GM23338 (cell line): ENCODE measurements at regions not wholly inside any gene's neighbourhood (a gene's known extent, or its start where the extent isn't known, plus 50 kb on each side); places are given as distances from the start of the nearest gene placed in this dataset.

Experiments used
- ATAC-seq: fragments of 200-7000 bp; cut with Tn5 transposase; 3 replicates; pipeline ENCODE4 v1.9.1; 2020
- DNase-seq: peaks from one replicate; pipeline ENCODE4 v3.0.0-alpha.2; 2015; ENCODE audit warnings: low spot score
- H2AFZ ChIP-seq: fragments of 200-600 bp; sonication (generic); 2 replicates; pipeline ENCODE4 v1.8.0; 2016; ENCODE audit warnings: antibody characterized with exemption, mild to moderate bottlenecking, moderate library complexity
- H3F3A ChIP-seq: fragments of 200-600 bp; sonication (generic); replicated peaks from 2 replicates; pipeline ENCODE4 v1.8.0; 2017; ENCODE audit warnings: antibody characterized with exemption, mixed run types, low read depth
- H3K27ac ChIP-seq: fragments of 200-600 bp; sonication (generic); 2 replicates; pipeline ENCODE4 v1.6.1; 2016; ENCODE audit warnings: low read depth
- H3K27me3 ChIP-seq: fragments of 200-600 bp; sonication (generic); 2 replicates; pipeline ENCODE4 v1.8.0; 2016; ENCODE audit warnings: mild to moderate bottlenecking, mixed run types, moderate library complexity; ENCODE audit not compliant: insufficient read depth
- H3K36me3 ChIP-seq: fragments of 200-600 bp; sonication (generic); 2 replicates; pipeline ENCODE4 v1.8.0; 2016; ENCODE audit warnings: mild to moderate bottlenecking; ENCODE audit not compliant: insufficient read depth
- H3K4me1 ChIP-seq: fragments of 200-600 bp; sonication (generic); 2 replicates; pipeline ENCODE4 v1.8.0; 2016; ENCODE audit warnings: mild to moderate bottlenecking, moderate library complexity; ENCODE audit not compliant: insufficient read depth
- H3K4me2 ChIP-seq: fragments of 200-600 bp; sonication (generic); 2 replicates; pipeline ENCODE4 v1.7.1; 2017; ENCODE audit warnings: mixed run types
- H3K4me3 ChIP-seq: fragments of 200-600 bp; sonication (generic); 2 replicates; pipeline ENCODE4 v1.6.1; 2016; ENCODE audit warnings: mixed run types
- H3K79me2 ChIP-seq: fragments of 200-600 bp; sonication (generic); replicated peaks from 2 replicates; pipeline ENCODE4 v1.8.0; 2017; ENCODE audit warnings: mild to moderate bottlenecking; ENCODE audit not compliant: insufficient read depth
- H3K9me2 ChIP-seq: fragments of 200-600 bp; sonication (generic); 2 replicates; pipeline ENCODE4 v1.8.0; 2017; ENCODE audit not compliant: insufficient read depth
- H4K20me1 ChIP-seq: fragments of 200-600 bp; sonication (generic); replicated peaks from 2 replicates; pipeline ENCODE4 v1.8.0; 2017; ENCODE audit warnings: mild to moderate bottlenecking; ENCODE audit not compliant: insufficient read depth
- H3K27ac Mint-ChIP-seq: 2 replicates; pipeline ENCODE4 v1.8.0; 2020; ENCODE audit warnings: inconsistent platforms, mild to moderate bottlenecking, moderate library complexity, mixed read lengths
- H3K27me3 Mint-ChIP-seq: 3 replicates; pipeline ENCODE4 v1.8.0; 2022; ENCODE audit warnings: low read depth, mild to moderate bottlenecking, moderate library complexity, mixed read lengths, inconsistent platforms; ENCODE audit not compliant: insufficient read depth, poor library complexity
- H3K36me3 Mint-ChIP-seq: 3 replicates; pipeline ENCODE4 v1.8.0; 2021; ENCODE audit warnings: low read depth, mild to moderate bottlenecking, inconsistent platforms, moderate library complexity, mixed read lengths
- H3K4me1 Mint-ChIP-seq: 3 replicates; pipeline ENCODE4 v1.8.0; 2020; ENCODE audit warnings: mild to moderate bottlenecking, inconsistent platforms, mixed read lengths
- H3K4me3 Mint-ChIP-seq: 3 replicates; pipeline ENCODE4 v1.8.0; 2021; ENCODE audit warnings: moderate library complexity, mild to moderate bottlenecking, inconsistent platforms, mixed read lengths
- H3K9me3 Mint-ChIP-seq: 3 replicates; pipeline ENCODE4 v1.8.0; 2020; ENCODE audit warnings: moderate library complexity, mild to moderate bottlenecking, inconsistent platforms, mixed read lengths
- CREB1 ChIP-seq: fragments of 250-450 bp; sonication (Bioruptor Pico); IDR thresholded peaks from 2 replicates; pipeline ENCODE4 v1.5.0; 2020; ENCODE audit warnings: low read depth, mild to moderate bottlenecking, moderate library complexity
- CTCF ChIP-seq, 2 experiments: fragments of 200-600 bp in 1 of 2; sonication (generic) in 1 of 2; conservative IDR thresholded peaks; 2 replicates each; pipeline versions ENCODE4 v1.5.1 to v1.6.1; 2016 to 2017; ENCODE audit warnings: antibody characterized with exemption in 2 of 2, low read depth in 2 of 2, mild to moderate bottlenecking in 2 of 2, moderate library complexity in 1 of 2
- ETS1 ChIP-seq: IDR thresholded peaks from 2 replicates; pipeline ENCODE4 v1.6.1; 2016; ENCODE audit warnings: antibody characterized with exemption
- EZH2 ChIP-seq: fragments of 200-600 bp; sonication (generic); IDR thresholded peaks from one replicate; pipeline ENCODE4 v1.8.0; 2017; ENCODE audit warnings: antibody characterized with exemption, mild to moderate bottlenecking, low read depth; ENCODE audit not compliant: unreplicated experiment
- EZH2phosphoT487 ChIP-seq: fragments of 200-600 bp; sonication (generic); IDR thresholded peaks from one replicate; pipeline ENCODE4 v1.8.1; 2018; ENCODE audit warnings: antibody characterized with exemption; ENCODE audit not compliant: unreplicated experiment
- JUNB ChIP-seq: IDR thresholded peaks from one replicate; pipeline ENCODE4 v1.6.1; 2016; ENCODE audit warnings: antibody characterized with exemption; ENCODE audit not compliant: unreplicated experiment
- NANOG ChIP-seq: IDR thresholded peaks from 2 replicates; pipeline ENCODE4 v1.6.1; 2016; ENCODE audit warnings: antibody characterized with exemption, borderline replicate concordance
- POLR2AphosphoS5 ChIP-seq: IDR thresholded peaks from 2 replicates; pipeline ENCODE4 v1.6.1; 2016; ENCODE audit warnings: antibody characterized with exemption, low read depth
- STAT1 ChIP-seq: IDR thresholded peaks from one replicate; pipeline ENCODE4 v1.6.1; 2016; ENCODE audit warnings: antibody characterized with exemption; ENCODE audit not compliant: unreplicated experiment
- ZNF114 ChIP-seq: fragments of 250-450 bp; sonication (Bioruptor Pico); IDR thresholded peaks from 2 replicates; pipeline ENCODE4 v1.5.0; 2020; ENCODE audit warnings: mild to moderate bottlenecking, moderate library complexity
- ZNF331 ChIP-seq: fragments of 250-450 bp; sonication (Bioruptor Pico); IDR thresholded peaks from 2 replicates; pipeline ENCODE4 v1.5.0; 2020; ENCODE audit warnings: low read depth, mild to moderate bottlenecking, moderate library complexity
- ZNF462 ChIP-seq: fragments of 250-450 bp; sonication (Bioruptor Pico); IDR thresholded peaks from 2 replicates; pipeline ENCODE4 v1.5.0; 2020; ENCODE audit warnings: mild to moderate bottlenecking, moderate library complexity

GRCh38 chr4:114494246-114494803 lies 104.3 kb upstream of the UGT8 start (continued):
- TF ChIP-seq STAT1 (no peak), CTCF (conservative IDR thresholded peaks at IDR 0.05; ENCODE audit: low read depth in 2 of 2) (no peak), JUNB (no peak), CREB1 (peak; percentile 16; the same call in 1 of the 2 replicates), EZH2 (no peak), ZNF114 (no peak), EZH2phosphoT487 (no peak), ZNF331 (no peak), NANOG (peak; percentile 99)

GRCh38 chr4:114495471-114495928 lies 103.1 kb upstream of the UGT8 start:
- Mint-ChIP-seq H3K27me3 (peaks cover 6% of the 10 kb centered on the region), H3K36me3 (peaks cover 50% of the 10 kb centered on the region), H3K4me1 (peaks cover 43% of the 10 kb centered on the region), H3K27ac (peak overlapping the region; percentile 98), H3K4me3 (peak overlapping the region; percentile 53), H3K9me3 (peaks cover 42% of the 10 kb centered on the region)
- Histone ChIP-seq H3K9me2 (no peaks in the 10 kb centered on the region), H3K79me2 (peaks cover 23% of the 10 kb centered on the region), H3K4me1 (peaks cover 32% of the 10 kb centered on the region), H4K20me1 (no peaks in the 10 kb centered on the region), H3K27ac (peak overlapping the region; percentile 97), H3K4me2 (peak overlapping the region; percentile 42; the same call in 1 of the 2 replicates), H3K27me3 (no peaks in the 10 kb centered on the region), H3K4me3 (0 out of 2 replicates have a peak overlapping the region, but pooled peaks have one; percentile 11), H3F3A (peaks cover 6% of the 10 kb centered on the region), H2AFZ (no peak overlapping the region), H3K36me3 (no peaks in the 10 kb centered on the region)
- DNase-seq, result peak; percentile 99
- ATAC-seq, result peak; percentile 88
- TF ChIP-seq ETS1 (no peak), POLR2AphosphoS5 (peak; percentile 90), NANOG (peak; percentile 93), ZNF331 (no peak), STAT1 (no peak), EZH2 (no peak), JUNB (no peak), ZNF114 (peak; percentile 96; the same call in 1 of the 2 replicates), EZH2phosphoT487 (no peak), ZNF462 (peak; percentile 64; the same call in 1 of the 2 replicates)
